ENCODE measurements at regions not wholly inside any gene's neighbourhood (a gene's known extent, or its start where the extent isn't known, plus 50 kb on each side); places are given as distances from the start of the nearest gene placed in this dataset.

DNA sequence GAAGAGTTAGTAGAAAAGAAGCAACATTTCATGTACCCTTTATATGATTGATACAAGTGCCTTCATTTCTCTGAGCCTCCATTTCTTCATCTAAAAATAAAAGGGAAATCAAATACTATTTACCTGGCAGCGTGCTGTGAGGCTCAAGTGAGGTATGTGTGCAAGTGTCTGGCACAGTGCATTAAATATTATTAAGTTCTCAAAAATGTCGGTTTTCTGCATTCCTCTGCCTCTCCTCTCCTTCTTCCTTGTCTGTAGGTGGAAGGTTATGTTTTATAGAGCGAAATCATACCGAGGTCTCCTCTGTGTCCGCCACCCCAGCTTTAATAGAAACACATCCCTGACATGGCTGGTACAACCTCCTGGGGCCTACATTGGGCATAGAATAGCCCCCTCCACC is 93.0 kb downstream of the FGF18 start:
- TF ChIP-seq, protein P1, sequence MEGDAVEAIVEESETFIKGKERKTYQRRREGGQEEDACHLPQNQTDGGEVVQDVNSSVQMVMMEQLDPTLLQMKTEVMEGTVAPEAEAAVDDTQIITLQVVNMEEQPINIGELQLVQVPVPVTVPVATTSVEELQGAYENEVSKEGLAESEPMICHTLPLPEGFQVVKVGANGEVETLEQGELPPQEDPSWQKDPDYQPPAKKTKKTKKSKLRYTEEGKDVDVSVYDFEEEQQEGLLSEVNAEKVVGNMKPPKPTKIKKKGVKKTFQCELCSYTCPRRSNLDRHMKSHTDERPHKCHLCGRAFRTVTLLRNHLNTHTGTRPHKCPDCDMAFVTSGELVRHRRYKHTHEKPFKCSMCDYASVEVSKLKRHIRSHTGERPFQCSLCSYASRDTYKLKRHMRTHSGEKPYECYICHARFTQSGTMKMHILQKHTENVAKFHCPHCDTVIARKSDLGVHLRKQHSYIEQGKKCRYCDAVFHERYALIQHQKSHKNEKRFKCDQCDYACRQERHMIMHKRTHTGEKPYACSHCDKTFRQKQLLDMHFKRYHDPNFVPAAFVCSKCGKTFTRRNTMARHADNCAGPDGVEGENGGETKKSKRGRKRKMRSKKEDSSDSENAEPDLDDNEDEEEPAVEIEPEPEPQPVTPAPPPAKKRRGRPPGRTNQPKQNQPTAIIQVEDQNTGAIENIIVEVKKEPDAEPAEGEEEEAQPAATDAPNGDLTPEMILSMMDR (IDR thresholded peaks at IDR 0.05): no peak
- TF ChIP-seq POLR2A (IDR thresholded peaks at IDR 0.05): no peak

Measured in right lobe of liver (tissue), 4 donors.